Gastroesophageal sphincter (tissue), 3 donors: ENCODE measurements at regions not wholly inside any gene's neighbourhood (a gene's known extent, or its start where the extent isn't known, plus 50 kb on each side); places are given as distances from the start of the nearest gene placed in this dataset.

Source experiments
- CTCF ChIP-seq, 4 experiments: fragments of 200-600 bp in 2 of 4; fragments of 450-650 bp in 2 of 4; sonication (generic) in 1 of 4; IDR thresholded peaks; one replicate each; pipeline ENCODE4 v1.5.1; 2017 to 2019; ENCODE audit warnings: antibody characterized with exemption in 4 of 4, mild to moderate bottlenecking in 2 of 4, moderate library complexity in 2 of 4
- EP300 ChIP-seq: sonication (generic); formaldehyde crosslinking; IDR thresholded peaks from one replicate; pipeline ENCODE4 v1.6.1; 2017; ENCODE audit warnings: antibody characterized with exemption, mild to moderate bottlenecking
- POLR2A ChIP-seq, 2 donors: fragments of 450-650 bp; IDR thresholded peaks; one replicate each; pipeline ENCODE4 v1.6.1; 2017; ENCODE audit warnings: antibody characterized with exemption in 2 of 2, mild to moderate bottlenecking in 2 of 2, moderate library complexity in 1 of 2
- POLR2AphosphoS5 ChIP-seq: sonication (generic); formaldehyde crosslinking; IDR thresholded peaks from one replicate; pipeline ENCODE4 v1.6.1; 2017; ENCODE audit warnings: antibody characterized with exemption

GRCh38 chr13:73549717-73550116 lies 490.9 kb downstream of the KLF5 start:
- TF ChIP-seq POLR2A (IDR thresholded peaks at IDR 0.05): no peak
- TF ChIP-seq CTCF (IDR thresholded peaks at IDR 0.05): no peak
- no peak for TF ChIP-seq POLR2AphosphoS5
- no peak for TF ChIP-seq EP300
